Effector memory CD4-positive, alpha-beta T cell (primary cell): ENCODE measurements at regions not wholly inside any gene's neighbourhood (a gene's known extent, or its start where the extent isn't known, plus 50 kb on each side); places are given as distances from the start of the nearest gene placed in this dataset.
"Not testable (repeated sequence)": the region's sequence is repeated elsewhere in the genome, so short reads cannot be mapped to it uniquely, and the experiment has no call there.

Experiments
- DNase-seq, 3 donors: peaks; one replicate each; pipeline ENCODE4 v3.0.0-alpha.2; 2020
- H3K27ac ChIP-seq: 2 replicates; pipeline ENCODE4 v1.7.0; 2013; ENCODE audit warnings: mild to moderate bottlenecking, low read length, moderate library complexity; ENCODE audit not compliant: insufficient read depth, poor library complexity, severe bottlenecking
- H3K27me3 ChIP-seq: replicated peaks from 2 replicates; pipeline ENCODE4 v1.7.0; 2013; ENCODE audit warnings: mild to moderate bottlenecking, low read length; ENCODE audit not compliant: insufficient read depth, control insufficient read depth, poor library complexity, severe bottlenecking
- H3K36me3 ChIP-seq: 2 replicates; pipeline ENCODE4 v1.7.0; 2013; ENCODE audit warnings: mild to moderate bottlenecking, low read length, moderate library complexity; ENCODE audit not compliant: control insufficient read depth, insufficient read depth
- H3K4me1 ChIP-seq: 2 replicates; pipeline ENCODE4 v1.7.0; 2013; ENCODE audit warnings: low read length, mild to moderate bottlenecking; ENCODE audit not compliant: control insufficient read depth, insufficient read depth, poor library complexity, severe bottlenecking
- H3K4me3 ChIP-seq: 2 replicates; pipeline ENCODE4 v1.7.0; 2013; ENCODE audit warnings: low read length, low read depth, mild to moderate bottlenecking; ENCODE audit not compliant: insufficient read depth, poor library complexity, severe bottlenecking
- H3K9me3 ChIP-seq: 2 replicates; pipeline ENCODE4 v1.7.0; 2013; ENCODE audit warnings: mild to moderate bottlenecking, low read length, moderate library complexity; ENCODE audit not compliant: control insufficient read depth

DNA sequence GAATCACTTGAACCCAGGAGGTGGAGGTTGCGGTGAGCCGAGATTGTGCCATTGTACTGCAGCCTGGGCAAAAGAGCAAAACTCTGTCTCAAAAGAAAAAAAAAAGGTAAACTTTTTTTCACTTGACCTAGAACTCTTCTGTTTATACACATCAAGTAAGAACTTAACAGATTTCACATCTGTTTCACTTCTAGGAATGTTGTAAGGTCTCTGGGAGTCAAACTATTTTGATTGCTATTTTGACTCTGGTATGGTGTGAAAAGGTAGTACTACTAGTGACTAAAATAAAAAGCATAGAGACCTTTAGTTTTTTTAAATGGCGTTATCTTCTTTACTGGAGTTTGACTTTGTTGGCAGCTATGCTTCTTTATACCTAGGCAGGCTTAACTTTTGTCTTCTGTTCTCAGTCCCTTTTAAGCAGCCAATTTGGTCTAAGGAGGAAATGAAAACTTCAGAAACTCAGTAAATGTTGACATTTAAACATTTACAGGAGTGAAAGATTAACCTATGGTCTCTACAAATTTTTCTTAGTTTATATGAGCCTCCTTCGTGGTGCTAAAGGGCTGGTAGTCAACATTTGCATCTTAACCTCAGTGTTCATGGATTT lies 84.7 kb downstream of the METTL2B start:
- not testable (repeated sequence) for DNase-seq, H3K27ac ChIP-seq

DNA sequence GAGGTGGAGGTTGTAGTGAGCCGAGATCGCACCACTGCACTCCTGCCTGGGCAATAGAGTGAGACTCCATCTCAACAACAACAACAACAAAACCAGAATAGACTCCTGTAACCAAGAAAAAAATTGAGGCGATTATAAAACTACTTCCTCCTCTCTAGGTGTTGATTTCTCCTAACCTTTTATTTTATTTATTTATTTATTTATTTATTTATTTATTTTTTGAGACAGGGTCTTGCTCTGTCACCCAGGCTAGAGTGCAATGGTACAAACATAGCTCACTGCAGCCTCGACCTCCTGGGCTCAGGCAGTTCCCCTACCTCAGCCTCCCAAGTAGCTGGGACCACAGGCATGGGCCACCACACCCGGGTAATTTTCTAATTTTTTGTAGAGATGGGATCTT lies 86.2 kb downstream of the METTL2B start:
- H3K4me1 ChIP-seq, H3K36me3 ChIP-seq, H3K9me3 ChIP-seq, H3K27ac ChIP-seq, DNase-seq, H3K4me3 ChIP-seq, H3K27me3 ChIP-seq: not testable (repeated sequence)

More for the DNA sequence above, 84.7 kb downstream of the METTL2B start:
- H3K4me3 ChIP-seq, H3K27me3 ChIP-seq, H3K4me1 ChIP-seq, H3K36me3 ChIP-seq, H3K9me3 ChIP-seq: not testable (repeated sequence)

DNA sequence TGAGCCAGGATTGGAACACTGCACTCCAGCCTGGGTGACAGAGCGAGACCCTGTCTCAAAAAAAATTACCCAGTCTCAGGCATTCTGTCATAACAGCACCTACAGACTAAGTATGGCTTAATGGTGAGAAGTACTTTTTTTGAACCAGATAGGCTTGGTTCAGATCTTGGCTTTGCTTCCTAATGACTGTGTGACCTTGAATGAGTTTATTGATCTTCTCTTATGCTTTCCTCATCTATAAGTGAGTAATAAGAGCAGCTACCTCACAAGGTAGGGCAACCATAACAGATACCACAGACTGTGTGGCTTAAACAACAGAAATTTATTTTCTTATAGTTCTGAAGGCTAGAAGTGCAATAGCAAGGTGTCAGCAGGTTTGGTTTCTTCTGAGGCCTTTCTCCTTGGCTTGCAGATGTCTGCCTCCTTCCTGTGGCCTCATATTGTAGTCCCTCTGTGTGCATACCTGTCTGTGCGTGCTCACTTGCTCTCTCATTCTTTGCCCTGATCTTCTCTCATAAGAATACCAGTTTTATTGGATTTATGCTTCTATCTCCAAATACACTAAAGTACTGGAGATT lies 87.7 kb downstream of the METTL2B start:
- not testable (repeated sequence) for H3K4me1 ChIP-seq, H3K36me3 ChIP-seq, H3K27ac ChIP-seq

GRCh38 chr7:128564932-128565864 lies 88.7 kb downstream of the METTL2B start:
- H3K9me3 ChIP-seq, DNase-seq: not testable (repeated sequence)

More for the DNA sequence above, 87.7 kb downstream of the METTL2B start:
- H3K27me3 ChIP-seq, H3K9me3 ChIP-seq, H3K4me3 ChIP-seq, DNase-seq: not testable (repeated sequence)

GRCh38 chr7:128575277-128575676 lies 96.8 kb upstream of the GARIN1A start:
- H3K27ac ChIP-seq, H3K4me3 ChIP-seq, H3K4me1 ChIP-seq, H3K27me3 ChIP-seq, H3K36me3 ChIP-seq, H3K9me3 ChIP-seq, DNase-seq: not testable (repeated sequence)

More at GRCh38 chr7:128564932-128565864, 88.7 kb downstream of the METTL2B start:
- H3K27ac ChIP-seq, H3K4me3 ChIP-seq, H3K27me3 ChIP-seq, H3K4me1 ChIP-seq, H3K36me3 ChIP-seq: not testable (repeated sequence)

DNA sequence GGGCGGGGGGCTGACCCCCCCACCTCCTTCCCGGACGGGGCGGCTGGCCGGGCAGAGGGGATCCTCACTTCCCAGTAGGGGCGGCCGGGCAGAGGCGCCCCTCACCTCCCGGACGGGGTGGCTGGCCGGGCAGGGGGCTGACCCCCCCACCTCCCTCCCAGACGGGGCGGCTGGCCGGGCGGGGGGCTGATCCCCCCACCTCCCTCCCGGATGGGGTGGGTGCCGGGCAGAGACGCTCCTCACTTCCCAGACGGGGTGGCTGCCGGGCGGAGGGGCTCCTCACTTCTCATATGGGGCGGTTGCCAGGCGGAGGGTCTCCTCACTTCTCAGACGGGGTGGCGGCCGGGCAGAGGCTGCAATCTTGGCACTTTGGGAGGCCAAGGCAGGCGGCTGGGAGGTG lies 95.1 kb upstream of the GARIN1A start:
- DNase-seq, H3K9me3 ChIP-seq, H3K4me1 ChIP-seq, H3K27me3 ChIP-seq, H3K4me3 ChIP-seq, H3K36me3 ChIP-seq, H3K27ac ChIP-seq: not testable (repeated sequence)

- not testable (repeated sequence) for H3K4me1 ChIP-seq, H3K4me3 ChIP-seq, DNase-seq, H3K27ac ChIP-seq, H3K36me3 ChIP-seq, H3K27me3 ChIP-seq, H3K9me3 ChIP-seq
Measured at GRCh38 chr7:128579843-128580242, 92.2 kb upstream of the GARIN1A start.

- H3K27me3 ChIP-seq, H3K27ac ChIP-seq, H3K4me3 ChIP-seq, H3K4me1 ChIP-seq, H3K9me3 ChIP-seq, DNase-seq, H3K36me3 ChIP-seq: not testable (repeated sequence)
Measured at GRCh38 chr7:128581100-128581499, 91.0 kb upstream of the GARIN1A start.

- DNase-seq, H3K27me3 ChIP-seq, H3K4me1 ChIP-seq, H3K4me3 ChIP-seq, H3K27ac ChIP-seq, H3K36me3 ChIP-seq, H3K9me3 ChIP-seq: not testable (repeated sequence)
Measured at GRCh38 chr7:128581825-128582561, 90.1 kb upstream of the GARIN1A start.
